Tibial nerve (tissue), 4 donors: ENCODE measurements at regions not wholly inside any gene's neighbourhood (a gene's known extent, or its start where the extent isn't known, plus 50 kb on each side); places are given as distances from the start of the nearest gene placed in this dataset.

Experiments
- DNase-seq, 2 donors: peaks; one replicate each; pipeline ENCODE4 v3.0.0-alpha.2; 2019; ENCODE audit warnings: low spot score in 2 of 2
- H3K27ac ChIP-seq, 4 donors: fragments of 200-600 bp; sonication (generic) in 3 of 4; one replicate each; pipeline ENCODE4 v1.5.1; 2017 to 2019; ENCODE audit warnings: mild to moderate bottlenecking in 1 of 4
- H3K27me3 ChIP-seq, 2 donors: fragments of 200-600 bp; sonication (generic) in 1 of 2; one replicate each; pipeline versions ENCODE4 v1.5.1 to v1.6.0; 2017 to 2019
- H3K36me3 ChIP-seq, 3 donors: fragments of 200-600 bp; sonication (generic); one replicate each; pipeline ENCODE4 v1.5.1; 2018 to 2019
- H3K4me1 ChIP-seq, 4 donors: fragments of 200-600 bp; sonication (generic) in 3 of 4; one replicate each; pipeline ENCODE4 v1.5.1; 2017 to 2019
- H3K4me3 ChIP-seq, 4 donors: fragments of 200-600 bp; sonication (generic) in 3 of 4; one replicate each; pipeline ENCODE4 v1.5.1; 2017 to 2019; ENCODE audit warnings: mild to moderate bottlenecking in 1 of 4, moderate library complexity in 1 of 4
- H3K9me3 ChIP-seq, 4 donors: fragments of 200-600 bp; sonication (generic) in 3 of 4; one replicate each; pipeline ENCODE4 v1.5.1; 2017 to 2019
- CTCF ChIP-seq, 5 experiments: fragments of 200-600 bp in 3 of 5; fragments of 450-650 bp in 2 of 5; sonication (generic) in 3 of 5; IDR thresholded peaks; one replicate each; pipeline ENCODE4 v1.5.1; 2016 to 2019; ENCODE audit warnings: antibody characterized with exemption in 5 of 5, mild to moderate bottlenecking in 3 of 5, moderate library complexity in 2 of 5
- EP300 ChIP-seq, 2 donors: sonication (generic); formaldehyde crosslinking; IDR thresholded peaks; one replicate each; pipeline ENCODE4 v1.6.1; 2017; ENCODE audit warnings: antibody characterized with exemption in 2 of 2, mild to moderate bottlenecking in 1 of 2
- POLR2A ChIP-seq, 2 donors: fragments of 450-650 bp; IDR thresholded peaks; one replicate each; pipeline ENCODE4 v1.6.1; 2017; ENCODE audit warnings: antibody characterized with exemption in 2 of 2, mild to moderate bottlenecking in 2 of 2, moderate library complexity in 2 of 2
- WGBS, 2 donors: methylation state at CpG; one replicate each; pipeline ENCODE4 v1.1.5; 2018; 5-methylcytosine and 5-hydroxymethylcytosine counted together

DNA sequence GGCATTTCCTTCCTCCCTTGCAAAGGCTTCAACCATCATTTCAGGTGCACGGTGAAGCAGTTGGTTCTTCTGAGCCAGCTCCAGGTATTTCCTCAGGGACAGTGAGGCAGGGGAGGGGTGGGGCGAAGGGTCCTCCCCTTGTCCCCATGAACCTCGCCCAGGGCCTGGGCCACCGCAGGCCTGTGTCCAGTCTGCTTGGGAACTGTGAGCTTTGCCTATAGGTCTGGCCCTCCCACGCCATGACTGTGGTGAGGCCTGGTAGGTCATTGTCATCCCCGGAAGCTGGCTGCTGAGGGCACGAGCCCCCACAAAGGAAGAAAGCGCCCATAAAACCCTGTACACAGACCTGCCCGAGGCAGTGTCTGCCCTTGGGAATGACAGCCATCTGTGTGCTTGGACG, 134.3 kb downstream of the ACKR3 start:
- Histone ChIP-seq H3K27ac (no peak overlapping the region), H3K36me3 (no peaks in the 10 kb centered on the region), H3K4me3 (no peak overlapping the region), H3K27me3 (no peaks in the 10 kb centered on the region), H3K4me1 (peaks cover 0 to 5% (median 0%) of the 10 kb centered on the region in 4 donors), H3K9me3 (no peaks in the 10 kb centered on the region)
- DNase-seq, result no peak
- TF ChIP-seq CTCF (IDR thresholded peaks at IDR 0.05) (no peak), POLR2A (IDR thresholded peaks at IDR 0.05) (no peak), EP300 (IDR thresholded peaks at IDR 0.05) (no peak)
- WGBS, 2 donors, result 95 to 98% methylated on average over 9 to 10 of the region's 10 CpGs

GRCh38 chr2:236704887-236705286, 135.3 kb downstream of the ACKR3 start:
- H3K36me3 ChIP-seq, result no peaks in the 10 kb centered on the region
- no peaks in the 10 kb centered on the region for H3K27me3 ChIP-seq
- no peak overlapping the region for H3K4me3 ChIP-seq
- H3K9me3 ChIP-seq, result no peaks in the 10 kb centered on the region
- 84 to 90% methylated on average over 5 to 6 of the region's 6 CpGs for WGBS, 2 donors
- no peak overlapping the region for H3K27ac ChIP-seq
- no peak for DNase-seq
- peaks cover 0 to 5% (median 0%) of the 10 kb centered on the region in 4 donors for H3K4me1 ChIP-seq
- no peak for TF ChIP-seq EP300 (IDR thresholded peaks at IDR 0.05)
- TF ChIP-seq POLR2A (IDR thresholded peaks at IDR 0.05), result no peak
- TF ChIP-seq CTCF (IDR thresholded peaks at IDR 0.05), result no peak

DNA sequence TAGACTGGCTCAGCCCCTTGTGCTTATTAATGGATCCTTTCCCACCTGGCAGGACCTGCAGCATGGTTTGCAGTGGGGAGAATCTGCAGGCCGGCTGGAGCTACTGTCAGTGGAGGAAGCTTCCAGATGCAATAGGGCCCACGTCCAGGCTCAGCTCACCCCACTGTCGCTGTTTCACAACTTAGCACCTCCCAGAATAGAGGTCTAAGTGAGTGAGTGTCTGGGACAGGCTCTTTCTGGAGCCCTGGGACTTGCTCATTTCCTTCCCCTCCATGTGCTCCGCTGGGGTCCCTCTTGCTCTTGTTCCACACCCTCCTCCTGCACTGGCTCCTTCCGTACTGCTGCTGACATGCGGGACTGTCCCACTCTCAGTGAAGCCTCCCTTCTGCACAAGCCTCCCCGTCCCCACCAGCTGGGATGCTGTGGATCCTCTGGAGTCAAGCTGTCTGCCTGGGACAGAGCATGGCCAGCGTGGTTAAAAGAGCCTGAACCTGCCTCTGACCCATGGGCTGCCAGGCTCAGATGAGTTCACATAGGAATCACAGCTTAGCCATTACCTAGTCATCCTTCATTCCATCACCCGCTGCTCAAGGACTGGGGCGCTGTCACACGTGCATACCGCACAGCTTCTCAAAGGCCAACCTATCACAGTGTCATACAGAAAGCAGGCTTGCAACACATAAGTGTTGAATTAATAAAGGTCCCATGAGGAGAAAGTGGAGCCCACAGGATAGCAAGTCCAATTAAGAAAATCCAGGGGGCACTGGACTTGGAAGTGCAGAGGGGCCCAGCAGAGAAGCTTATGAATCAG, 135.9 kb downstream of the ACKR3 start:
- DNase-seq, result no peak
- TF ChIP-seq POLR2A (IDR thresholded peaks at IDR 0.05) (no peak), EP300 (IDR thresholded peaks at IDR 0.05) (no peak), CTCF (IDR thresholded peaks at IDR 0.05) (no peak)
- 81 to 90% methylated on average over 12 of the region's 12 CpGs for WGBS, 2 donors

GRCh38 chr2:236706288-236706687, 136.7 kb downstream of the ACKR3 start:
- Histone ChIP-seq H3K27me3 (no peaks in the 10 kb centered on the region), H3K4me3 (no peak overlapping the region), H3K4me1 (peaks cover 0 to 5% (median 0%) of the 10 kb centered on the region in 4 donors), H3K9me3 (no peaks in the 10 kb centered on the region), H3K36me3 (no peaks in the 10 kb centered on the region), H3K27ac (no peak overlapping the region)
- TF ChIP-seq EP300 (IDR thresholded peaks at IDR 0.05), result no peak
- TF ChIP-seq CTCF (IDR thresholded peaks at IDR 0.05), result no peak
- no peak for TF ChIP-seq POLR2A (IDR thresholded peaks at IDR 0.05)
- 81 to 88% methylated on average over 5 to 7 of the region's 7 CpGs for WGBS, 2 donors
- no peak for DNase-seq

More for the DNA sequence above, 135.9 kb downstream of the ACKR3 start:
- H3K4me3 ChIP-seq, result no peak overlapping the region
- H3K36me3 ChIP-seq, result no peaks in the 10 kb centered on the region
- H3K27me3 ChIP-seq, result no peaks in the 10 kb centered on the region
- H3K9me3 ChIP-seq, result no peaks in the 10 kb centered on the region
- H3K4me1 ChIP-seq, result peaks cover 0 to 5% (median 0%) of the 10 kb centered on the region in 4 donors
- H3K27ac ChIP-seq, result no peak overlapping the region

GRCh38 chr2:236706803-236707202, 137.2 kb downstream of the ACKR3 start:
- no peak overlapping the region for H3K27ac ChIP-seq
- no peak overlapping the region for H3K4me3 ChIP-seq
- peaks cover 0 to 10% (median 0%) of the 10 kb centered on the region in 4 donors for H3K4me1 ChIP-seq
- H3K9me3 ChIP-seq, result no peaks in the 10 kb centered on the region
- H3K36me3 ChIP-seq, result no peaks in the 10 kb centered on the region
- H3K27me3 ChIP-seq, result no peaks in the 10 kb centered on the region
- no peak for DNase-seq
- no peak for TF ChIP-seq EP300 (IDR thresholded peaks at IDR 0.05)
- no peak for TF ChIP-seq CTCF (IDR thresholded peaks at IDR 0.05)
- TF ChIP-seq POLR2A (IDR thresholded peaks at IDR 0.05), result no peak
